HepG2 (cell line): ENCODE measurements at regions not wholly inside any gene's neighbourhood (a gene's known extent, or its start where the extent isn't known, plus 50 kb on each side); places are given as distances from the start of the nearest gene placed in this dataset.

Experiments
- ATAC-seq: fragments of 200-7000 bp; cut with Tn5 transposase; 3 replicates; pipeline ENCODE4 v1.9.1; 2020; ENCODE audit warnings: mild to moderate bottlenecking, moderate library complexity
- BruUV-seq: library from RNA; stranded (reverse); fragments of 400-500 nt; replicated peaks from 2 replicates; lab custom pipeline; 2021; lab: Mats Ljungman, UMichigan
- CTCF ChIA-PET: fragments of 300-600 bp; formaldehyde crosslinking; extraction: SDS; loops from one replicate; lab custom pipeline; 2021; ENCODE audit warnings: low total read pairs, inconsistent platforms, low intra/inter-chr PET ratio; lab: Yijun Ruan, JAX
- POLR2A ChIA-PET: fragments of 350-600 bp; sonication (Branson Sonifier 250); formaldehyde crosslinking; loops from one replicate; lab custom pipeline; 2020; ENCODE audit warnings: antibody characterized with exemption, inconsistent platforms; lab: Yijun Ruan, JAX
- DNase-seq: peaks from one replicate; pipeline ENCODE4 v3.0.0-alpha.2; 2015; ENCODE audit warnings: low spot score
- FAIRE-seq: peaks from 3 replicates; lab custom pipeline; 2011; peaks lifted over from hg19 to GRCh38; lab: Jason Lieb, UNC
- H2AFZ ChIP-seq: one replicate; pipeline ENCODE4 v1.6.1; 2011; ENCODE audit warnings: low read length, inconsistent platforms
- H3K27ac ChIP-seq: fragments of 300-600 bp; 3 replicates; pipeline ENCODE4 v1.8.0; 2011; ENCODE audit warnings: mixed run types, mild to moderate bottlenecking, mixed read lengths, low read length, inconsistent platforms; ENCODE audit not compliant: insufficient read depth; ENCODE audit errors: extremely low read length
- H3K27me3 ChIP-seq, 2 experiments: fragments of 200-600 bp in 1 of 2; 2 replicates in 1 of 2; 3 replicates in 1 of 2; pipeline versions ENCODE4 v1.6.0 to v1.8.0; 2011; ENCODE audit warnings: low read length in 2 of 2, mild to moderate bottlenecking in 2 of 2, moderate library complexity in 2 of 2, inconsistent platforms in 1 of 2; ENCODE audit not compliant: insufficient read depth in 2 of 2, control insufficient read depth in 1 of 2
- H3K36me3 ChIP-seq, 2 experiments: fragments of 200-600 bp in 1 of 2; replicated peaks in 1 of 2; 2 replicates in 1 of 2; 3 replicates in 1 of 2; pipeline versions ENCODE4 v1.5.1 to v1.8.0; 2011; ENCODE audit warnings: low read length in 2 of 2, inconsistent platforms in 1 of 2; ENCODE audit not compliant: insufficient read depth in 2 of 2, control insufficient read depth in 1 of 2
- H3K4me1 ChIP-seq: 2 replicates; pipeline ENCODE4 v1.5.1; 2012; ENCODE audit warnings: low read length, inconsistent platforms; ENCODE audit not compliant: insufficient read depth
- H3K4me2 ChIP-seq: 2 replicates; pipeline ENCODE4 v1.6.0; 2011; ENCODE audit warnings: low read depth, low read length, inconsistent platforms
- H3K4me3 ChIP-seq, 3 experiments: fragments of 200-600 bp in 1 of 3; sonication (generic), shearing (Covaris generic) in 1 of 3; replicated peaks in 1 of 3; 2 replicates each; pipeline ENCODE4 v1.5.1; 2011 to 2016; ENCODE audit warnings: low read length in 3 of 3, inconsistent platforms in 2 of 3, low read depth in 2 of 3, mild to moderate bottlenecking in 2 of 3, control low read depth in 1 of 3, mixed read lengths in 1 of 3; ENCODE audit not compliant: insufficient read depth in 1 of 3
- H3K79me2 ChIP-seq: one replicate; pipeline ENCODE4 v1.6.1; 2011; ENCODE audit warnings: low read length, inconsistent platforms; ENCODE audit not compliant: insufficient read depth
- H3K9ac ChIP-seq: 2 replicates; pipeline ENCODE4 v1.6.0; 2011; ENCODE audit warnings: mild to moderate bottlenecking, low read depth, low read length, inconsistent platforms; ENCODE audit not compliant: insufficient read depth
- H3K9me3 ChIP-seq: 2 replicates; pipeline ENCODE4 v1.5.1; 2012; ENCODE audit warnings: mild to moderate bottlenecking, low read length
- H4K20me1 ChIP-seq: 2 replicates; pipeline ENCODE4 v1.6.0; 2011; ENCODE audit warnings: inconsistent platforms, mild to moderate bottlenecking, low read length, moderate library complexity; ENCODE audit not compliant: insufficient read depth
- ATAD3A ChIP-seq: sonication (generic); formaldehyde crosslinking; IDR thresholded peaks from 2 replicates; pipeline ENCODE4 v1.4.0; 2020; ENCODE audit warnings: missing genetic modification reagents
- CREB1 ChIP-seq, 2 experiments: fragments of 450-650 bp in 1 of 2; IDR thresholded peaks; 2 replicates each; pipeline ENCODE4 v1.6.1; 2016 to 2017; ENCODE audit warnings: control low read depth in 1 of 2, mild to moderate bottlenecking in 1 of 2, missing compliant biosample characterization in 1 of 2, missing genetic modification characterization in 1 of 2
- MATR3 ChIP-seq: sonication (generic); formaldehyde crosslinking; IDR thresholded peaks from 2 replicates; pipeline ENCODE4 v1.4.0; 2020; ENCODE audit warnings: missing genetic modification reagents
- THRA ChIP-seq: sonication (generic); formaldehyde crosslinking; IDR thresholded peaks from 2 replicates; pipeline ENCODE4 v1.4.0; 2020; ENCODE audit warnings: missing genetic modification reagents, borderline replicate concordance
- WIZ ChIP-seq: sonication (generic); formaldehyde crosslinking; IDR thresholded peaks from 2 replicates; pipeline ENCODE4 v1.5.1; 2020; ENCODE audit warnings: mild to moderate bottlenecking, missing genetic modification reagents
- ZBTB1 ChIP-seq: sonication (generic); formaldehyde crosslinking; IDR thresholded peaks from 2 replicates; pipeline ENCODE4 v1.4.0; 2020; ENCODE audit warnings: missing genetic modification reagents, borderline replicate concordance
- ZBTB7B ChIP-seq: sonication (generic); formaldehyde crosslinking; IDR thresholded peaks from 2 replicates; pipeline ENCODE4 v1.4.0; 2020; ENCODE audit warnings: missing genetic modification reagents
- ZKSCAN1 ChIP-seq: fragments of 150-350 bp; IDR thresholded peaks from 2 replicates; pipeline ENCODE4 v1.6.1; 2014; ENCODE audit warnings: low read length
- ZNF160 ChIP-seq: sonication (generic); formaldehyde crosslinking; IDR thresholded peaks from 2 replicates; pipeline ENCODE4 v1.8.0; 2022; ENCODE audit warnings: mild to moderate bottlenecking, inconsistent platforms, missing genetic modification reagents
- ZNF672 ChIP-seq: sonication (generic); formaldehyde crosslinking; IDR thresholded peaks from 2 replicates; pipeline ENCODE4 v1.8.1; 2022; ENCODE audit warnings: missing genetic modification reagents
- ZNF839 ChIP-seq: sonication (generic); formaldehyde crosslinking; IDR thresholded peaks from 2 replicates; pipeline ENCODE4 v1.4.0; 2020; ENCODE audit warnings: missing genetic modification reagents, mild to moderate bottlenecking, borderline replicate concordance
- ZSCAN29 ChIP-seq: sonication (generic); formaldehyde crosslinking; conservative IDR thresholded peaks from 2 replicates; pipeline ENCODE4 v1.4.0; 2020; ENCODE audit warnings: mild to moderate bottlenecking, missing genetic modification reagents
- WGBS: methylation state at CpG from one replicate; pipeline ENCODE4 v1.1.6; 2017; ENCODE audit warnings: low lambda C conversion rate; 5-methylcytosine and 5-hydroxymethylcytosine counted together
- in situ Hi-C: cut with HindIII; loops from 2 replicates; pipeline ENCODE4 v1.10.0; 2017; ENCODE audit warnings: low pct_unique_long_range_greater_than_20kb; ENCODE audit not compliant: extremely low pct_ligation_motif_present
- intact Hi-C: fragments of 100-400 bp; cut with micrococcal nuclease; formaldehyde crosslinking; loops from one replicate; pipeline ENCODE4 v1.10.0; 2022; ENCODE audit not compliant: unreplicated experiment

- BruUV-seq: no TSS peak
- Histone ChIP-seq H3K4me1 (no peaks in the 10 kb centered on the region), H3K27ac (no peak overlapping the region), H3K4me2 (no peak overlapping the region), H3K9me3 (no peaks in the 10 kb centered on the region; the same call in 1 of the 2 replicates), H3K79me2 (no peaks in the 10 kb centered on the region), H3K36me3 (no peaks in the 10 kb centered on the region), H3K4me3 (no peak overlapping the region), H3K27me3 (no peaks in the 10 kb centered on the region), H2AFZ (no peak overlapping the region), H4K20me1 (no peaks in the 10 kb centered on the region), H3K9ac (no peak overlapping the region)
- ATAC-seq (no peak), FAIRE-seq (no peak), DNase-seq (no peak)
- in situ Hi-C loops (no loop called here), intact Hi-C loops (no loop called here)
- 0% methylated on average over 3 of the region's 3 CpGs for WGBS
- TF ChIP-seq WIZ (CRISPR knock-in tag): no peak
- TF ChIP-seq CREB1 (IDR thresholded peaks at IDR 0.05): no peak
- no peak for TF ChIP-seq CREB1 (CRISPR knock-in tag; IDR thresholded peaks at IDR 0.05)
- TF ChIP-seq MATR3 (CRISPR knock-in tag): no peak
- no peak for TF ChIP-seq ZNF672 (CRISPR knock-in tag)
- no peak for TF ChIP-seq ATAD3A
- no peak for TF ChIP-seq THRA (CRISPR knock-in tag)
- no peak for TF ChIP-seq ZBTB1 (CRISPR knock-in tag)
- TF ChIP-seq ZKSCAN1: no peak
- TF ChIP-seq ZSCAN29 (CRISPR knock-in tag): no peak
- TF ChIP-seq ZNF160 (CRISPR knock-in tag): no peak
- no peak for TF ChIP-seq ZNF839 (CRISPR knock-in tag)
- no peak for TF ChIP-seq ZBTB7B (CRISPR knock-in tag)
- CTCF ChIA-PET: no interaction called here
- POLR2A ChIA-PET: no interaction called here
These were observed 868.3 kb downstream of the STIM2 start for GRCh38 chr4:27728892-27729291.
